Stromal cell of bone marrow (primary cell): ENCODE measurements at regions not wholly inside any gene's neighbourhood (a gene's known extent, or its start where the extent isn't known, plus 50 kb on each side); places are given as distances from the start of the nearest gene placed in this dataset.
"Not testable (repeated sequence)": the region's sequence is repeated elsewhere in the genome, so short reads cannot be mapped to it uniquely, and the experiment has no call there.

Experiments used
- DNase-seq: peaks from one replicate; pipeline ENCODE4 v3.0.0-alpha.2; 2012; ENCODE audit warnings: low read depth

GRCh38 chr3:180420016-180420415, 181.9 kb upstream of the TTC14 start:
- no peak for DNase-seq

GRCh38 chr3:180420804-180421203, 181.2 kb upstream of the TTC14 start:
- DNase-seq = no peak

GRCh38 chr3:180421221-180421620, 180.7 kb upstream of the TTC14 start:
- no peak for DNase-seq

GRCh38 chr3:180421721-180422120, 180.2 kb upstream of the TTC14 start:
- no peak for DNase-seq

- not testable (repeated sequence) for DNase-seq
Measured at GRCh38 chr3:180424305-180424704, 177.7 kb upstream of the TTC14 start.

- no peak for DNase-seq
Measured at GRCh38 chr3:180430896-180431295, 171.1 kb upstream of the TTC14 start.

GRCh38 chr3:180433152-180433551, 168.8 kb upstream of the TTC14 start:
- peak; percentile 68 for DNase-seq

GRCh38 chr3:180447136-180447535, 154.8 kb upstream of the TTC14 start:
- peak; percentile 59 for DNase-seq

- DNase-seq = not testable (repeated sequence)
Measured at GRCh38 chr3:180448407-180448806, 153.6 kb upstream of the TTC14 start.

- no peak for DNase-seq
Measured at GRCh38 chr3:180457225-180457624, 144.7 kb upstream of the TTC14 start.

GRCh38 chr3:180466401-180467011, 135.5 kb upstream of the TTC14 start:
- no peak for DNase-seq

GRCh38 chr3:180467177-180467576, 134.8 kb upstream of the TTC14 start:
- no peak for DNase-seq

GRCh38 chr3:180469149-180469548, 132.8 kb upstream of the TTC14 start:
- no peak for DNase-seq

- no peak for DNase-seq
Measured at GRCh38 chr3:180478695-180479094, 123.3 kb upstream of the TTC14 start.

- DNase-seq = no peak
Measured at GRCh38 chr3:180492047-180492446, 109.9 kb upstream of the TTC14 start.

- DNase-seq = no peak
Measured at GRCh38 chr3:180496995-180497394, 105.0 kb upstream of the TTC14 start.

GRCh38 chr3:180516368-180516767, 85.6 kb upstream of the TTC14 start:
- no peak for DNase-seq

GRCh38 chr3:180523040-180523439, 78.9 kb upstream of the TTC14 start:
- no peak for DNase-seq

- DNase-seq = no peak
Measured at GRCh38 chr3:180528843-180529242, 73.1 kb upstream of the TTC14 start.

GRCh38 chr3:180529778-180530177, 72.2 kb upstream of the TTC14 start:
- no peak for DNase-seq

- no peak for DNase-seq
Measured at GRCh38 chr3:180530276-180530675, 71.7 kb upstream of the TTC14 start.

GRCh38 chr3:180531303-180532278, 70.4 kb upstream of the TTC14 start:
- no peak for DNase-seq

- no peak for DNase-seq
Measured at GRCh38 chr3:180534828-180535227, 67.1 kb upstream of the TTC14 start.
